ENCODE measurements at regions not wholly inside any gene's neighbourhood (a gene's known extent, or its start where the extent isn't known, plus 50 kb on each side); places are given as distances from the start of the nearest gene placed in this dataset.

- H3K27ac Mint-ChIP-seq (ENCODE audit: unreplicated experiment), result no peak overlapping the region
- H3K27me3 Mint-ChIP-seq (ENCODE audit: low read depth), result no peaks in the 10 kb centered on the region
- no peaks in the 10 kb centered on the region for H3K36me3 Mint-ChIP-seq (ENCODE audit: low read depth)
- H3K4me3 Mint-ChIP-seq, result no peak overlapping the region
- H3K9me3 Mint-ChIP-seq, result no peaks in the 10 kb centered on the region
- TF ChIP-seq CTCF (conservative IDR thresholded peaks at IDR 0.05), result no peak
- H3K4me1 Mint-ChIP-seq, result no peaks in the 10 kb centered on the region
- DNase-seq (ENCODE audit: low read depth, low spot score), result no peak
Measured at GRCh38 chr5:120082316-120083068, 381.6 kb upstream of the PRR16 start.

- no peaks in the 10 kb centered on the region for H3K9me3 Mint-ChIP-seq
- H3K4me3 Mint-ChIP-seq, result no peak overlapping the region
- H3K4me1 Mint-ChIP-seq, result no peaks in the 10 kb centered on the region
- no peak overlapping the region for H3K27ac Mint-ChIP-seq (ENCODE audit: unreplicated experiment)
- H3K27me3 Mint-ChIP-seq (ENCODE audit: low read depth), result no peaks in the 10 kb centered on the region
- DNase-seq (ENCODE audit: low read depth, low spot score), result no peak
- TF ChIP-seq CTCF (conservative IDR thresholded peaks at IDR 0.05), result no peak
- no peaks in the 10 kb centered on the region for H3K36me3 Mint-ChIP-seq (ENCODE audit: low read depth)
Measured at GRCh38 chr5:120083851-120084542, 380.1 kb upstream of the PRR16 start.

- H3K36me3 Mint-ChIP-seq (ENCODE audit: low read depth), result no peaks in the 10 kb centered on the region
- no peak for TF ChIP-seq CTCF (conservative IDR thresholded peaks at IDR 0.05)
- no peaks in the 10 kb centered on the region for H3K4me1 Mint-ChIP-seq
- no peak overlapping the region for H3K27ac Mint-ChIP-seq (ENCODE audit: unreplicated experiment)
- no peak overlapping the region for H3K4me3 Mint-ChIP-seq
- DNase-seq (ENCODE audit: low read depth, low spot score), result no peak
- no peaks in the 10 kb centered on the region for H3K9me3 Mint-ChIP-seq
- H3K27me3 Mint-ChIP-seq (ENCODE audit: low read depth), result no peaks in the 10 kb centered on the region
Measured at GRCh38 chr5:120084543-120084870, 379.6 kb upstream of the PRR16 start.

DNA sequence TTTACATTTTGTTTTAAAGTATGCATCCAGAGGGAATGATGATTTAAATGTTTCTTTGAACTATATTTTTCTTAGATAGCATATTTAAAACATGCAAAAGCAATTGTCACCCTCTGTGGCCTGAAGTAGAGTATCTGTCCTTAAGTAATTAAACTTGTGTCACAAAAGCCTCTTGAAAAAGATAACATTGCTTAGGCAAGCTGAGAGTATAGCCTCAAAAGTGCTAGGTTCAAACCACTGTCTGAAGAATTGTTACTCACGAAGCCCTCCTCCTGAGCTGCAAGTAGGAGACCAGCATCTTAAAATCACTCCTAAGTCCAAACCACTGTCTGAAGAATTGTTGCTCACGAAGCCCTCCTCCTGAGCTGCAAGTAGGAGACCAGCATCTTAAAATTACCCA lies 378.0 kb upstream of the PRR16 start:
- no peak for DNase-seq (ENCODE audit: low read depth, low spot score)
- Mint-ChIP-seq H3K27me3 (ENCODE audit: low read depth) (no peaks in the 10 kb centered on the region), H3K27ac (ENCODE audit: unreplicated experiment) (no peak overlapping the region), H3K9me3 (no peaks in the 10 kb centered on the region), H3K4me1 (no peaks in the 10 kb centered on the region), H3K36me3 (ENCODE audit: low read depth) (no peaks in the 10 kb centered on the region), H3K4me3 (no peak overlapping the region)
- no peak for TF ChIP-seq CTCF (conservative IDR thresholded peaks at IDR 0.05)

DNA sequence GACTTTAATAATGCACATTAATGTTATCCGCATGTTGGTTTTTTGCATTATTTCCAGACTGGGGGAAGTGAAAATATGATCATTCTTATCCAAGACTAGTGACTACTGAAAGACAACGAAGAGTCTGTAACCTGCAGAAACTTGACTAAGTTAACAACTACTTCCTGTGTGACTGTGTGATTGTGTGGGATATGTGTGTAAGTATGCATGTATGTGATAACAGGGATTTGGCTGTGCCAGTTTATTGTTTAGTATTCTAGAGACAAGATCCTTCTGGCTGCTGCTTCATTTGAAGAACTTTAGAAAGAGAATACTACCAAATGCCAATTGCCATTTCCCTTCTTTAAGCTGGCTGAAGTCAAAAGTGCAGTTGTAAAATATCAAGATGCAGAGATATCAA lies 375.7 kb upstream of the PRR16 start:
- TF ChIP-seq CTCF (conservative IDR thresholded peaks at IDR 0.05), result no peak
- Mint-ChIP-seq H3K36me3 (ENCODE audit: low read depth) (no peaks in the 10 kb centered on the region), H3K4me1 (no peaks in the 10 kb centered on the region), H3K4me3 (no peak overlapping the region), H3K27me3 (ENCODE audit: low read depth) (no peaks in the 10 kb centered on the region), H3K9me3 (no peaks in the 10 kb centered on the region), H3K27ac (ENCODE audit: unreplicated experiment) (no peak overlapping the region)
- DNase-seq (ENCODE audit: low read depth, low spot score), result no peak
